Lower leg skin (tissue), 4 donors: ENCODE measurements at regions not wholly inside any gene's neighbourhood (a gene's known extent, or its start where the extent isn't known, plus 50 kb on each side); places are given as distances from the start of the nearest gene placed in this dataset.

Experiments used
- DNase-seq, 2 donors: peaks; one replicate each; pipeline ENCODE4 v3.0.0-alpha.2; 2019; ENCODE audit warnings: low spot score in 2 of 2
- H3K4me3 ChIP-seq: fragments of 200-600 bp; sonication (generic); 2 replicates; pipeline ENCODE4 v1.5.1; 2017; ENCODE audit warnings: mild to moderate bottlenecking, low read depth; ENCODE audit not compliant: poor library complexity, severe bottlenecking
- POLR2A ChIP-seq, 2 donors: fragments of 450-650 bp; IDR thresholded peaks; one replicate each; pipeline ENCODE4 v1.6.1; 2016 to 2017; ENCODE audit warnings: antibody characterized with exemption in 2 of 2, mild to moderate bottlenecking in 1 of 2, moderate library complexity in 1 of 2
- WGBS, 2 donors: methylation state at CpG; one replicate each; pipeline ENCODE4 v1.1.5; 2018; 5-methylcytosine and 5-hydroxymethylcytosine counted together
- intact Hi-C: fragments of 100-400 bp; cut with DNase I; formaldehyde crosslinking; loops from one replicate; pipeline ENCODE4 v1.15.0; 2023; ENCODE audit warnings: low total_unique reads
- TF ChIP-seq, protein P1 (sequence below), 3 donors: fragments of 450-650 bp; IDR thresholded peaks; one replicate each; pipeline ENCODE4 v1.5.1; 2016; ENCODE audit warnings: antibody characterized with exemption in 3 of 3, mild to moderate bottlenecking in 3 of 3, moderate library complexity in 2 of 3

DNA sequence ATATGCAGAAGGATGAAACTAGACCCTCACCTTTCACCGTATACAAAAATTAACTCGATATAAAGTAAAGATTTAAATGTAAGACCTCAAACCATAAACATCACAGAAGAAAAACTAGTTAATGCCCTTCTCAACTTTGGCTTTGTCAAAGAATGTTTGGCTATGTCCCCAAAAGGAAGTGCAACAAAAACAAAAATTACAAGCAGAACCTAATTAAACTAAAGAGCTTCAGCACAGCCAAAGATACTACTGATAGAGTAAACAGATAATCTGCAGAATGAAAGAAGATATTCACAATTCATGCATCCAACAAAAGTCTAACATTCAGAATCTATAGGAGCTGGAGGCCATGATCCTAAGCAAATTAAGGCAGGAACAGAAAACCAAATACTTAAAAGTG lies 824.6 kb upstream of the NEGR1 start:
- DNase-seq = no peak
- no peak for TF ChIP-seq POLR2A (IDR thresholded peaks at IDR 0.05)
- TF ChIP-seq, protein P1, sequence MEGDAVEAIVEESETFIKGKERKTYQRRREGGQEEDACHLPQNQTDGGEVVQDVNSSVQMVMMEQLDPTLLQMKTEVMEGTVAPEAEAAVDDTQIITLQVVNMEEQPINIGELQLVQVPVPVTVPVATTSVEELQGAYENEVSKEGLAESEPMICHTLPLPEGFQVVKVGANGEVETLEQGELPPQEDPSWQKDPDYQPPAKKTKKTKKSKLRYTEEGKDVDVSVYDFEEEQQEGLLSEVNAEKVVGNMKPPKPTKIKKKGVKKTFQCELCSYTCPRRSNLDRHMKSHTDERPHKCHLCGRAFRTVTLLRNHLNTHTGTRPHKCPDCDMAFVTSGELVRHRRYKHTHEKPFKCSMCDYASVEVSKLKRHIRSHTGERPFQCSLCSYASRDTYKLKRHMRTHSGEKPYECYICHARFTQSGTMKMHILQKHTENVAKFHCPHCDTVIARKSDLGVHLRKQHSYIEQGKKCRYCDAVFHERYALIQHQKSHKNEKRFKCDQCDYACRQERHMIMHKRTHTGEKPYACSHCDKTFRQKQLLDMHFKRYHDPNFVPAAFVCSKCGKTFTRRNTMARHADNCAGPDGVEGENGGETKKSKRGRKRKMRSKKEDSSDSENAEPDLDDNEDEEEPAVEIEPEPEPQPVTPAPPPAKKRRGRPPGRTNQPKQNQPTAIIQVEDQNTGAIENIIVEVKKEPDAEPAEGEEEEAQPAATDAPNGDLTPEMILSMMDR (IDR thresholded peaks at IDR 0.05) = no peak
- intact Hi-C loops = no loop called here
- no peak overlapping the region for H3K4me3 ChIP-seq
- 89 to 91% methylated on average over 2 of the region's 2 CpGs for WGBS, 2 donors

GRCh38 chr1:73105755-73106154 lies 823.4 kb upstream of the NEGR1 start:
- TF ChIP-seq POLR2A (IDR thresholded peaks at IDR 0.05) = no peak
- TF ChIP-seq, protein P1 (IDR thresholded peaks at IDR 0.05) = no peak
- 94 to 95% methylated on average over 16 of the region's 16 CpGs for WGBS, 2 donors
- no peak overlapping the region for H3K4me3 ChIP-seq
- intact Hi-C loops = no loop called here
- no peak for DNase-seq

- intact Hi-C loops = no loop called here
- peak in 1 of 2 donors; percentile 74 for DNase-seq
- WGBS, 2 donors = 95 to 100% methylated on average over 4 to 8 of the region's 8 CpGs
- H3K4me3 ChIP-seq = no peak overlapping the region
- no peak for TF ChIP-seq POLR2A (IDR thresholded peaks at IDR 0.05)
- TF ChIP-seq, protein P1 (IDR thresholded peaks at IDR 0.05) = no peak
Observed at GRCh38 chr1:73104749-73105148, 822.4 kb upstream of the NEGR1 start.

GRCh38 chr1:73100216-73100615 lies 817.9 kb upstream of the NEGR1 start:
- no peak for DNase-seq
- WGBS, 2 donors = 64 to 72% methylated on average over 4 of the region's 4 CpGs
- no peak overlapping the region for H3K4me3 ChIP-seq
- TF ChIP-seq, protein P1 (IDR thresholded peaks at IDR 0.05) = no peak
- no peak for TF ChIP-seq POLR2A (IDR thresholded peaks at IDR 0.05)
- intact Hi-C loops = no loop called here

DNA sequence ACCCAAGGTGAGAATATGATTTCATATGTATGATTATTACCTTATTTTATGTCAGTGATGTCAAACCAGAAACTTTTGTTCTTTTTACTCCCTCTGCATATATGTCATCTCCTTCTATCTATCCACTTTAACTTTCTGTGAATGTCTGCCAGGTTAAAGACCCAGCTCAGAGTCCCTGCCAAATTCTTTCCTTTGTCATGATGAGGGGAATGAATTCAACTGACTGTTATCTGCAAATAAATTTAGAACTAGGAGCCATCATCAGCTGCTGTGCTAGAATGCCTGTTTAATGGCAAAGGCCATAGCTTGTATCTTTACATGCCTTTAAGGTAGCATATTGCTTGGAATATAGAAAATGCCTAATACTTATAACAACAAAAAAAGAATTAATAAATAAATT lies 815.6 kb upstream of the NEGR1 start:
- H3K4me3 ChIP-seq = no peak overlapping the region
- TF ChIP-seq, protein P1 (IDR thresholded peaks at IDR 0.05) = no peak
- no peak for TF ChIP-seq POLR2A (IDR thresholded peaks at IDR 0.05)
- intact Hi-C loops = no loop called here
- DNase-seq = no peak

GRCh38 chr1:73096841-73097240 lies 814.5 kb upstream of the NEGR1 start:
- intact Hi-C loops = no loop called here
- no peak for DNase-seq
- no peak overlapping the region for H3K4me3 ChIP-seq
- 79 to 80% methylated on average over 1 of the region's 1 CpG for WGBS, 2 donors
- TF ChIP-seq, protein P1 (IDR thresholded peaks at IDR 0.05) = no peak
- TF ChIP-seq POLR2A (IDR thresholded peaks at IDR 0.05) = no peak
